ENCODE measurements at regions not wholly inside any gene's neighbourhood (a gene's known extent, or its start where the extent isn't known, plus 50 kb on each side); places are given as distances from the start of the nearest gene placed in this dataset.
"Not testable (repeated sequence)": the region's sequence is repeated elsewhere in the genome, so short reads cannot be mapped to it uniquely, and the experiment has no call there.

- DNase-seq (ENCODE audit: low read depth) = no peak
These were observed 202.7 kb downstream of the ACKR3 start for GRCh38 chr2:236772220-236772837.

GRCh38 chr2:236773206-236773605, 203.6 kb downstream of the ACKR3 start:
- no peak for DNase-seq (ENCODE audit: low read depth)

GRCh38 chr2:236774171-236774570, 204.5 kb downstream of the ACKR3 start:
- no peak for DNase-seq (ENCODE audit: low read depth)

- DNase-seq (ENCODE audit: low read depth) = no peak
These were observed 205.9 kb downstream of the ACKR3 start for GRCh38 chr2:236775511-236775910.

- no peak for DNase-seq (ENCODE audit: low read depth)
These were observed 206.6 kb downstream of the ACKR3 start for GRCh38 chr2:236776206-236776605.

GRCh38 chr2:236776695-236777251, 207.1 kb downstream of the ACKR3 start:
- DNase-seq (ENCODE audit: low read depth) = no peak

GRCh38 chr2:236777408-236777807, 207.8 kb downstream of the ACKR3 start:
- DNase-seq (ENCODE audit: low read depth) = no peak

GRCh38 chr2:236781933-236782816, 212.6 kb downstream of the ACKR3 start:
- no peak for DNase-seq (ENCODE audit: low read depth)

GRCh38 chr2:236782938-236783337, 213.3 kb downstream of the ACKR3 start:
- no peak for DNase-seq (ENCODE audit: low read depth)

GRCh38 chr2:236783417-236784020, 213.9 kb downstream of the ACKR3 start:
- DNase-seq (ENCODE audit: low read depth) = no peak

- no peak for DNase-seq (ENCODE audit: low read depth)
These were observed 216.0 kb downstream of the ACKR3 start for GRCh38 chr2:236785611-236786057.

- no peak for DNase-seq (ENCODE audit: low read depth)
These were observed 217.1 kb downstream of the ACKR3 start for GRCh38 chr2:236786751-236787150.

GRCh38 chr2:236787376-236787775, 217.8 kb downstream of the ACKR3 start:
- DNase-seq (ENCODE audit: low read depth) = not testable (repeated sequence)

GRCh38 chr2:236787885-236788284, 218.3 kb downstream of the ACKR3 start:
- DNase-seq (ENCODE audit: low read depth) = no peak

- DNase-seq (ENCODE audit: low read depth) = no peak
These were observed 221.3 kb downstream of the ACKR3 start for GRCh38 chr2:236790963-236791362.

- no peak for DNase-seq (ENCODE audit: low read depth)
These were observed 223.7 kb downstream of the ACKR3 start for GRCh38 chr2:236793023-236794011.

- DNase-seq (ENCODE audit: low read depth) = no peak
These were observed 224.7 kb downstream of the ACKR3 start for GRCh38 chr2:236794176-236794957.

GRCh38 chr2:236795169-236795860, 225.7 kb downstream of the ACKR3 start:
- DNase-seq (ENCODE audit: low read depth) = no peak

GRCh38 chr2:236795861-236796219, 226.2 kb downstream of the ACKR3 start:
- no peak for DNase-seq (ENCODE audit: low read depth)

- no peak for DNase-seq (ENCODE audit: low read depth)
These were observed 226.6 kb downstream of the ACKR3 start for GRCh38 chr2:236796236-236796635.
